Peyer's patch (tissue), 4 donors: ENCODE measurements at regions not wholly inside any gene's neighbourhood (a gene's known extent, or its start where the extent isn't known, plus 50 kb on each side); places are given as distances from the start of the nearest gene placed in this dataset.
A peak's percentile ranks its signal among the peaks of the same experiment; 100 is the strongest.

Experiments used
- DNase-seq, 3 donors: peaks; one replicate each; pipeline ENCODE4 v3.0.0-alpha.2; 2017 to 2019
- H3K27ac ChIP-seq, 4 donors: fragments of 200-600 bp; sonication (generic); one replicate each; pipeline ENCODE4 v1.5.1; 2016 to 2019
- H3K27me3 ChIP-seq, 2 donors: fragments of 200-600 bp; sonication (generic); one replicate each; pipeline ENCODE4 v1.5.1; 2019
- H3K36me3 ChIP-seq, 3 donors: fragments of 200-600 bp; sonication (generic); one replicate each; pipeline ENCODE4 v1.5.1; 2016 to 2019
- H3K4me1 ChIP-seq, 4 donors: fragments of 200-600 bp; sonication (generic); one replicate each; pipeline ENCODE4 v1.5.1; 2016 to 2019
- H3K4me3 ChIP-seq, 4 donors: fragments of 200-600 bp; sonication (generic); 1 replicate in 3 of 4; 2 replicates in 1 of 4; pipeline ENCODE4 v1.5.1; 2016 to 2019; ENCODE audit warnings: mild to moderate bottlenecking in 1 of 4
- H3K9me3 ChIP-seq, 4 donors: fragments of 200-600 bp; sonication (generic); one replicate each; pipeline ENCODE4 v1.5.1; 2016 to 2019; ENCODE audit warnings: mild to moderate bottlenecking in 1 of 4
- POLR2A ChIP-seq, 2 donors: fragments of 450-650 bp; IDR thresholded peaks; one replicate each; pipeline ENCODE4 v1.5.1; 2017; ENCODE audit warnings: antibody characterized with exemption in 2 of 2, mild to moderate bottlenecking in 2 of 2, moderate library complexity in 2 of 2
- TF ChIP-seq, protein P1 (sequence below), 6 experiments: fragments of 450-650 bp in 4 of 6; fragments of 200-600 bp in 2 of 6; sonication (generic) in 1 of 6; IDR thresholded peaks; one replicate each; pipeline ENCODE4 v1.5.1; 2017 to 2019; ENCODE audit warnings: antibody characterized with exemption in 6 of 6, mild to moderate bottlenecking in 3 of 6, moderate library complexity in 1 of 6

DNA sequence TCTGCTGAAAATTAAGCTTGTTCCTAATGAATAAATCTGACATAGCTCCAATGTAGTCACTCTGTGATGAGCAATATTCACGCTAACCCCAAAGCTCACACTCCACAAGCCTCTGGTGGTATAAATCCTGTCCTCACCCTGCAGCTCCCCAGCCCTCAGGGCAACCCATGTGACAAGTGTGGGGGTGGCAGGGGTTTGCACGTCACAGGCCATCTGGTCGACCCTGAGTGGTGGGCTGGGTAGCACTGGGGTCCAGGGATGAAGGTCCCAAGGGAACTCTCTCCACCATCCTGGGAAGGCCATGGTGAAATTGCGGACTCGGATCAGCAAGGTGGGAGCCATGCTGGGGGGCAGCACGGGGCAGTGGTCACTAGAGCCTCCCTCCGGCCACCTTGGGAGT is 100.0 kb upstream of the SOX1 start:
- Histone ChIP-seq H3K4me1 (no peaks in the 10 kb centered on the region), H3K36me3 (no peaks in the 10 kb centered on the region), H3K4me3 (no peak overlapping the region), H3K27me3 (no peaks in the 10 kb centered on the region), H3K27ac (no peak overlapping the region), H3K9me3 (no peaks in the 10 kb centered on the region)
- TF ChIP-seq POLR2A (IDR thresholded peaks at IDR 0.05), result no peak
- TF ChIP-seq, protein P1, sequence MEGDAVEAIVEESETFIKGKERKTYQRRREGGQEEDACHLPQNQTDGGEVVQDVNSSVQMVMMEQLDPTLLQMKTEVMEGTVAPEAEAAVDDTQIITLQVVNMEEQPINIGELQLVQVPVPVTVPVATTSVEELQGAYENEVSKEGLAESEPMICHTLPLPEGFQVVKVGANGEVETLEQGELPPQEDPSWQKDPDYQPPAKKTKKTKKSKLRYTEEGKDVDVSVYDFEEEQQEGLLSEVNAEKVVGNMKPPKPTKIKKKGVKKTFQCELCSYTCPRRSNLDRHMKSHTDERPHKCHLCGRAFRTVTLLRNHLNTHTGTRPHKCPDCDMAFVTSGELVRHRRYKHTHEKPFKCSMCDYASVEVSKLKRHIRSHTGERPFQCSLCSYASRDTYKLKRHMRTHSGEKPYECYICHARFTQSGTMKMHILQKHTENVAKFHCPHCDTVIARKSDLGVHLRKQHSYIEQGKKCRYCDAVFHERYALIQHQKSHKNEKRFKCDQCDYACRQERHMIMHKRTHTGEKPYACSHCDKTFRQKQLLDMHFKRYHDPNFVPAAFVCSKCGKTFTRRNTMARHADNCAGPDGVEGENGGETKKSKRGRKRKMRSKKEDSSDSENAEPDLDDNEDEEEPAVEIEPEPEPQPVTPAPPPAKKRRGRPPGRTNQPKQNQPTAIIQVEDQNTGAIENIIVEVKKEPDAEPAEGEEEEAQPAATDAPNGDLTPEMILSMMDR (IDR thresholded peaks at IDR 0.05), result no peak
- DNase-seq, result peak in 1 of 3 donors; percentile 21

DNA sequence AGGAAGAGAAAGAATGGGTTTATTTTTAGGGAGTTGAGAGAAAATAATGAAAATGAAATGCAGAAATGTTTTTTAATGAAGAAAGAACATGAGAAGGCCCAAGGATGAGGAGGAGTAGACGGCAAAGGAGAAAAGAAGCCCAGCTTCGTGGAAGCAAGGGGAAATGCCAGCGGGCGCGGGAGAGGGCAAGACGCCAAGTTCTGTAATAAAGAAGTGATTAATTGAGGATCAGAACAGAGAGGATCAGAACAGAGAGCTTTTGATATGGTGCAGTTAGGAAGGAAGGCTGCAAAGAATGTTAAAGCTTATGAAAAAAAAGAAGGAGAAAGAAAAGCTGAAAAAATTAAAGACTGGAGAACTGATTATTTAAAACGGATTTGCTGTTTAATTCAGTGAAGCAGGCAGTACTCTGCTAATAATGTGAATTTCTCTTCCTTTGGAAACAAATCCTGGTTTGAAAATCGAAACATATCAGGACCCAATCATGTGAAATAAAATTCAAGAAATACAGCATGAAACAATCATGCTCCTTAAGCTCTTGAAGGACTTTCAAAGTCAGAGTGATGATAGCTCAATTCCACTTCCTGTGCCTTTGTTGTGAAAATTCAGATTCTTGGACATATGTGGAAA is 99.3 kb upstream of the SOX1 start:
- TF ChIP-seq, protein P1 (IDR thresholded peaks at IDR 0.05), result no peak
- no peak for TF ChIP-seq POLR2A (IDR thresholded peaks at IDR 0.05)
- no peaks in the 10 kb centered on the region for H3K9me3 ChIP-seq
- no peaks in the 10 kb centered on the region for H3K36me3 ChIP-seq
- no peaks in the 10 kb centered on the region for H3K27me3 ChIP-seq
- DNase-seq, result no peak
- no peak overlapping the region for H3K27ac ChIP-seq
- no peaks in the 10 kb centered on the region for H3K4me1 ChIP-seq
- H3K4me3 ChIP-seq, result no peak overlapping the region

DNA sequence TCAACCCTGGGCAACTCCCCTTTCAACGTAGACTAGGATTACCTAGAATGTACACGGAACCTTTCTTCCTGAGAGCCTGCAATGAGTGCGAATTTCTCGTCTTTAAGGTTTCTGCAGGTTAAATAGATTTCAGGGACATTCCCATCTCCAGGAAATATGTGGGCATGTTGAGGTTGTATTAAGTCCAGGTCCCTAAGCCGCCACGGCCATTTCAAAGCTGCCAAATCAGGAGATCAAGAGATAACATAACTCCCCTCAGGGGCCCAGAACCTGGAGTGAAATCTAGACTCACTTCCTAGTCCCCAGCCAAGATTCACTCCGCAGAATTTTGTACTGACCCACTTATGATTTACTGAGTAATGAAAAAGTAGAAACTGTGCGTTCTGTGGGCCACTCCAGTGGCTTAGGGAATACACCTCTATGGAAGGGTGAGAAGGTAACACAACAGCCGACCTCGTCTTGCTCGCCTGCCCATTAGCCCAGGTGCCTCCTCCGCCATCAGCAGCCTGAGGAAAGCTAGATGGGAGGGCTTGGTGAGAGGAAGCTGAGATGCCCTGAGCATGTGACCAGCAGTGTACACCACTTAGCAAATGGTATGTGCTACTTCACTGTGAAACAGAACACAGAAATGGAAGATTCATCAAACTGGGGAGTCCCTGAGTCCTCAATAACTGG is 98.5 kb upstream of the SOX1 start:
- H3K27me3 ChIP-seq, result no peaks in the 10 kb centered on the region
- H3K27ac ChIP-seq, result no peak overlapping the region
- no peak for DNase-seq
- H3K36me3 ChIP-seq, result no peaks in the 10 kb centered on the region
- no peaks in the 10 kb centered on the region for H3K9me3 ChIP-seq
- peaks cover 0 to 2% (median 0%) of the 10 kb centered on the region in 4 donors for H3K4me1 ChIP-seq
- no peak overlapping the region for H3K4me3 ChIP-seq
- TF ChIP-seq, protein P1 (IDR thresholded peaks at IDR 0.05), result no peak
- no peak for TF ChIP-seq POLR2A (IDR thresholded peaks at IDR 0.05)

DNA sequence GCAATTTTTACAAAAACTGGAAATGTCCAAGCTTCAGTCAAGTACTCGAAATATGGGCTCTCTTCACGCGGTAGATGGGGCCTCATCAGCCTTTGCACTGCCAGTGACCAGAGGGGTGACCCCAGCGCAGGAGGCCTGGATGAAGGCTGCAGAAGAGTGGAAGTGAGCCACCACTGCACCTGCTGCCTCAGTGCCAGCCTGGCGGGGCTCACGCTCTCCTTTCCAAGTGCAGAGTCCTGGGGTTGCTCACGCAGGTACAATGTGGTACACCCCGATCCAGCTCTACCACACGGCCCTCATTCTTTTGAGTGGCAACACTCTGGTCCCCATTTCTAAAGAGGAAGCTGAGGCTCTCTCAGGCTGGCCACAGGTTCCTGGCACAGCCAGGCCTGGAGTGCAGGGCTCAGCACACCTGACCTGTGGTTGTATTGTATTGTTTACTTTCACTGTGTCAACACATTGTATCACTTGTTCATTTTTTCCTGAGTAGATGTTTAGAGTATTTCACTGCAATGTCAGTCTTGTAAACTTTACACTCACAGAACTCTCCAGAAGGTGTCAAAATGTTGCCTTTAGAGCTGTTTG is 97.3 kb upstream of the SOX1 start:
- TF ChIP-seq, protein P1 (IDR thresholded peaks at IDR 0.05), result no peak
- no peak for TF ChIP-seq POLR2A (IDR thresholded peaks at IDR 0.05)
- no peak overlapping the region for H3K4me3 ChIP-seq
- no peaks in the 10 kb centered on the region for H3K9me3 ChIP-seq
- H3K27ac ChIP-seq, result no peak overlapping the region
- peak in 1 of 3 donors; percentile 25 for DNase-seq
- H3K36me3 ChIP-seq, result no peaks in the 10 kb centered on the region
- peaks cover 0 to 10% (median 0%) of the 10 kb centered on the region in 4 donors for H3K4me1 ChIP-seq
- H3K27me3 ChIP-seq, result no peaks in the 10 kb centered on the region

DNA sequence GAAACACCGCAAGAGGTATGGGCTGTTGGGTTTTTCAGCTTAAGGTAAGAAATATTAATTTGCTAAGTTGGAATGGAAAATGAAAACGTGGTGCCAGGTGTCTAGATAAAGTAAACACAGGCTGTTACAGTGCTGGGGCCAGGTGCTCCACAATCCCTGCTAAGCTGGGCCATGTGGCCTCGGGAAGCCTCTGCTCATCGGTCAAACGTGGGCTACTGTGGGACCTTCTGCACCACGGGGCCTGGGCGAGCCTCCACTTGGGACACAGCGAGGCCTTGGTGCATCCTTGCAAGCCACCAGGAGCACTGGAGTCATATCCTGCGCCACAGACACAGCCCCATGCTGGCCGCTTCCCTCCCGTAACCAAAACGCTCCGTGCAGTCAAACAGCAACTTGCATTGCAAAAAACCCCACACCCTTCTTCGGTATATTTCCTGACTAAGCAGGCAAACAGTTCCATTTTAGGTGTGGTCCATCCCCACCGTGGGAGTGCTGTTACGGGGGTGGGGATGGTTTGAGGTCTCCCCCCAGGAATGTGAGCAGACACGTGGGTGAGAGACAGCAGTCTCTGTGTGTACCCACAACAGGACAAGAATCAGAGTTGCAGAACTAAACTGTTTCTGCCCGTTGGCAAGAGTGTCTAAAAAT is 96.3 kb upstream of the SOX1 start:
- DNase-seq, result no peak
- no peak overlapping the region for H3K4me3 ChIP-seq

More for the DNA sequence above, 96.3 kb upstream of the SOX1 start:
- H3K9me3 ChIP-seq, result no peaks in the 10 kb centered on the region
- no peaks in the 10 kb centered on the region for H3K36me3 ChIP-seq
- no peak overlapping the region for H3K27ac ChIP-seq
- peaks cover 0 to 10% (median 0%) of the 10 kb centered on the region in 4 donors for H3K4me1 ChIP-seq
- no peak for TF ChIP-seq POLR2A (IDR thresholded peaks at IDR 0.05)
- TF ChIP-seq, protein P1 (IDR thresholded peaks at IDR 0.05), result no peak
- no peaks in the 10 kb centered on the region for H3K27me3 ChIP-seq
